ENCODE measurements at regions not wholly inside any gene's neighbourhood (a gene's known extent, or its start where the extent isn't known, plus 50 kb on each side); places are given as distances from the start of the nearest gene placed in this dataset.

DNA sequence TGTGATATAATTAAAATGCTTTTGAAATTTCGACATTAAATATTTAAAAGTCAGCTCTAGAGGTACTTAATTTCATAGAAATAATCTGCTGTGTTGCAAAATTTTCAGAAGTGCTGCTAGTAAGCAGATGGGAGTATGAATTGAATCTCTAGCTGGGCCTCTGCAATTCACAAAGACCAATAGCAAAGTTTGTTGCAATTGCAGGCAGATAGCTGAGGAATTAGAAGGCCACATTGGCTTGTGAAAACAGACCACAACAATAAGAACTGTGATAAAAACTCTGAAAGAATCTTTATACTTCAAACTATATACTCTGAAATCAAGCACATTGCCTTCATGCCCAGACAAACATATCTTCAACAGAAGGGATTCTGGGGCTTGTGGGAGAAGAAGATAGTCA, 636.3 kb upstream of the SOX9 start:
- TF ChIP-seq, protein P1, sequence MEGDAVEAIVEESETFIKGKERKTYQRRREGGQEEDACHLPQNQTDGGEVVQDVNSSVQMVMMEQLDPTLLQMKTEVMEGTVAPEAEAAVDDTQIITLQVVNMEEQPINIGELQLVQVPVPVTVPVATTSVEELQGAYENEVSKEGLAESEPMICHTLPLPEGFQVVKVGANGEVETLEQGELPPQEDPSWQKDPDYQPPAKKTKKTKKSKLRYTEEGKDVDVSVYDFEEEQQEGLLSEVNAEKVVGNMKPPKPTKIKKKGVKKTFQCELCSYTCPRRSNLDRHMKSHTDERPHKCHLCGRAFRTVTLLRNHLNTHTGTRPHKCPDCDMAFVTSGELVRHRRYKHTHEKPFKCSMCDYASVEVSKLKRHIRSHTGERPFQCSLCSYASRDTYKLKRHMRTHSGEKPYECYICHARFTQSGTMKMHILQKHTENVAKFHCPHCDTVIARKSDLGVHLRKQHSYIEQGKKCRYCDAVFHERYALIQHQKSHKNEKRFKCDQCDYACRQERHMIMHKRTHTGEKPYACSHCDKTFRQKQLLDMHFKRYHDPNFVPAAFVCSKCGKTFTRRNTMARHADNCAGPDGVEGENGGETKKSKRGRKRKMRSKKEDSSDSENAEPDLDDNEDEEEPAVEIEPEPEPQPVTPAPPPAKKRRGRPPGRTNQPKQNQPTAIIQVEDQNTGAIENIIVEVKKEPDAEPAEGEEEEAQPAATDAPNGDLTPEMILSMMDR (IDR thresholded peaks at IDR 0.05; ENCODE audit: low read depth, low read length), result no peak
- H3K4me3 ChIP-seq (ENCODE audit: low read depth, low read length), result no peak overlapping the region
- no peak for DNase-seq (ENCODE audit: low read depth, low spot score)
- no peaks in the 10 kb centered on the region for H3K9me3 ChIP-seq (ENCODE audit: control insufficient read depth, insufficient read depth, low read length)
- ChIA-PET POLR2A (interaction anchor here (0.5 kb wide), 1 partner anchor 587 kb away, joined by 4 read pairs; no protein-coding TSS in a partner anchor), CTCF (interaction anchor here (0.6 to 6.8 kb wide), 2 partner anchors 11 to 1129 kb away, joined by 3 to 52 read pairs; no protein-coding TSS in a partner anchor)
- H3K27me3 ChIP-seq (ENCODE audit: control insufficient read depth, insufficient read depth, low read length), result no peaks in the 10 kb centered on the region
- H3K27ac ChIP-seq (ENCODE audit: low read depth, low read length), result no peak overlapping the region

DNA sequence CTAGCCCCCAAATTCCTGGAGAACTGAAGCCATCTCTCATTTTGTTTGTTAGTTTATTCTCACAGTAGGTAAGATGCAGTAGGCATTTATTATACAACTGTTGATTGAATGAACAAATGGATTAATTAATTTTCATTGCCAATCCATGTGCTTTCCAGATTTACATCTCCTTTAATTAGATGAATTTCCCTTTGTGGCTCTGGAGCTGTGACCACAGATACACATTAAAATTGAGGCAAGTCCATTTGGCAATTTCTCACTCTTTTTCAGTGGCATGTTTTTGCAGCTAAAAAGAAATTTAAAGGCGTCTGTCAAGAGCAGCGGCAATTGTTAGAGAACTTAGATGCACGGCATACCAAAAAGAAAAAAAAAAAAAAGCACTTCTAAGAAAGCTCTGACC, 635.4 kb upstream of the SOX9 start:
- no peaks in the 10 kb centered on the region for H3K27me3 ChIP-seq (ENCODE audit: control insufficient read depth, insufficient read depth, low read length)
- DNase-seq (ENCODE audit: low read depth, low spot score), result no peak

GRCh38 chr17:71486261-71486660, 634.6 kb upstream of the SOX9 start:
- DNase-seq (ENCODE audit: low read depth, low spot score), result no peak
- CTCF ChIA-PET, result interaction anchor here (0.5 to 6.8 kb wide), 2 partner anchors 13 to 18 kb away, joined by 3 to 52 read pairs; no protein-coding TSS in a partner anchor
- POLR2A ChIA-PET, result no interaction called here
- no peaks in the 10 kb centered on the region for H3K9me3 ChIP-seq (ENCODE audit: control insufficient read depth, insufficient read depth, low read length)
- TF ChIP-seq, protein P1 (IDR thresholded peaks at IDR 0.05; ENCODE audit: low read depth, low read length), result no peak
- H3K27ac ChIP-seq (ENCODE audit: low read depth, low read length), result no peak overlapping the region
- H3K4me3 ChIP-seq (ENCODE audit: low read depth, low read length), result no peak overlapping the region
- H3K27me3 ChIP-seq (ENCODE audit: control insufficient read depth, insufficient read depth, low read length), result no peaks in the 10 kb centered on the region

More for the DNA sequence above, 635.4 kb upstream of the SOX9 start:
- Histone ChIP-seq H3K27ac (ENCODE audit: low read depth, low read length) (no peak overlapping the region), H3K9me3 (ENCODE audit: control insufficient read depth, insufficient read depth, low read length) (no peaks in the 10 kb centered on the region), H3K4me3 (ENCODE audit: low read depth, low read length) (no peak overlapping the region)
- ChIA-PET CTCF (interaction anchor here (6.8 kb wide), 1 partner anchor 12 kb away, joined by 52 read pairs; no protein-coding TSS in a partner anchor), POLR2A (no interaction called here)
- TF ChIP-seq, protein P1 (IDR thresholded peaks at IDR 0.05; ENCODE audit: low read depth, low read length), result no peak

- Histone ChIP-seq H3K27me3 (ENCODE audit: control insufficient read depth, insufficient read depth, low read length) (no peaks in the 10 kb centered on the region), H3K4me3 (ENCODE audit: low read depth, low read length) (no peak overlapping the region), H3K9me3 (ENCODE audit: control insufficient read depth, insufficient read depth, low read length) (no peaks in the 10 kb centered on the region), H3K27ac (ENCODE audit: low read depth, low read length) (no peak overlapping the region)
- no peak for DNase-seq (ENCODE audit: low read depth, low spot score)
- ChIA-PET CTCF (interaction anchor here (0.8 kb wide), 1 partner anchor 722 kb away, joined by 4 read pairs; no protein-coding TSS in a partner anchor), POLR2A (no interaction called here)
- TF ChIP-seq, protein P1 (IDR thresholded peaks at IDR 0.05; ENCODE audit: low read depth, low read length), result no peak
These were observed 632.0 kb upstream of the SOX9 start for GRCh38 chr17:71488851-71489250.

- Histone ChIP-seq H3K9me3 (ENCODE audit: control insufficient read depth, insufficient read depth, low read length) (no peaks in the 10 kb centered on the region), H3K27me3 (ENCODE audit: control insufficient read depth, insufficient read depth, low read length) (no peaks in the 10 kb centered on the region), H3K27ac (ENCODE audit: low read depth, low read length) (no peak overlapping the region), H3K4me3 (ENCODE audit: low read depth, low read length) (no peak overlapping the region)
- TF ChIP-seq, protein P1 (IDR thresholded peaks at IDR 0.05; ENCODE audit: low read depth, low read length), result no peak
- CTCF ChIA-PET, result interaction anchor here (0.6 kb wide), 1 partner anchor 20 kb away, joined by 4 read pairs; no protein-coding TSS in a partner anchor
- POLR2A ChIA-PET, result interaction anchor here (0.6 to 0.7 kb wide), 2 partner anchors 9 to 194 kb away, joined by 4 to 7 read pairs; no protein-coding TSS in a partner anchor
- no peak for DNase-seq (ENCODE audit: low read depth, low spot score)
These were observed 626.6 kb upstream of the SOX9 start for GRCh38 chr17:71494062-71494855.

Measured in AG04450 (cell line).